ENCODE measurements at regions not wholly inside any gene's neighbourhood (a gene's known extent, or its start where the extent isn't known, plus 50 kb on each side); places are given as distances from the start of the nearest gene placed in this dataset.

GRCh38 chr4:13007802-13008470, 476.2 kb downstream of the RAB28 start:
- TF ChIP-seq ZFX (IDR thresholded peaks at IDR 0.05; ENCODE audit: borderline replicate concordance) = no peak
- TF ChIP-seq, protein P1, sequence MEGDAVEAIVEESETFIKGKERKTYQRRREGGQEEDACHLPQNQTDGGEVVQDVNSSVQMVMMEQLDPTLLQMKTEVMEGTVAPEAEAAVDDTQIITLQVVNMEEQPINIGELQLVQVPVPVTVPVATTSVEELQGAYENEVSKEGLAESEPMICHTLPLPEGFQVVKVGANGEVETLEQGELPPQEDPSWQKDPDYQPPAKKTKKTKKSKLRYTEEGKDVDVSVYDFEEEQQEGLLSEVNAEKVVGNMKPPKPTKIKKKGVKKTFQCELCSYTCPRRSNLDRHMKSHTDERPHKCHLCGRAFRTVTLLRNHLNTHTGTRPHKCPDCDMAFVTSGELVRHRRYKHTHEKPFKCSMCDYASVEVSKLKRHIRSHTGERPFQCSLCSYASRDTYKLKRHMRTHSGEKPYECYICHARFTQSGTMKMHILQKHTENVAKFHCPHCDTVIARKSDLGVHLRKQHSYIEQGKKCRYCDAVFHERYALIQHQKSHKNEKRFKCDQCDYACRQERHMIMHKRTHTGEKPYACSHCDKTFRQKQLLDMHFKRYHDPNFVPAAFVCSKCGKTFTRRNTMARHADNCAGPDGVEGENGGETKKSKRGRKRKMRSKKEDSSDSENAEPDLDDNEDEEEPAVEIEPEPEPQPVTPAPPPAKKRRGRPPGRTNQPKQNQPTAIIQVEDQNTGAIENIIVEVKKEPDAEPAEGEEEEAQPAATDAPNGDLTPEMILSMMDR (IDR thresholded peaks at IDR 0.05) = no peak
